Lower lobe of right lung (tissue), 2 donors: ENCODE measurements at regions not wholly inside any gene's neighbourhood (a gene's known extent, or its start where the extent isn't known, plus 50 kb on each side); places are given as distances from the start of the nearest gene placed in this dataset.

Experiments used
- ATAC-seq, 2 donors: fragments of 200-7000 bp; cut with Tn5 transposase; one replicate each; pipeline ENCODE4 v1.9.1; 2020 to 2022; ENCODE audit warnings: mild to moderate bottlenecking in 2 of 2, moderate library complexity in 2 of 2
- DNase-seq: peaks from one replicate; pipeline ENCODE4 v3.0.0-alpha.2; 2020
- H3K27ac ChIP-seq: fragments of 200-600 bp; one replicate; pipeline ENCODE4 v1.8.0; 2022
- H3K27me3 ChIP-seq: fragments of 200-600 bp; one replicate; pipeline ENCODE4 v1.8.0; 2022; ENCODE audit warnings: low read depth
- H3K36me3 ChIP-seq: fragments of 200-600 bp; one replicate; pipeline ENCODE4 v1.8.0; 2022; ENCODE audit warnings: mild to moderate bottlenecking
- H3K4me1 ChIP-seq: fragments of 200-600 bp; one replicate; pipeline ENCODE4 v1.8.0; 2022
- H3K4me3 ChIP-seq: fragments of 200-600 bp; one replicate; pipeline ENCODE4 v1.8.0; 2022; ENCODE audit warnings: mild to moderate bottlenecking
- H3K9me3 ChIP-seq: fragments of 200-600 bp; one replicate; pipeline ENCODE4 v1.8.0; 2022
- intact Hi-C: fragments of 100-400 bp; cut with DNase I; formaldehyde crosslinking; loops from one replicate; pipeline ENCODE4 v1.11.0; 2022
- TF ChIP-seq, protein P1 (sequence below): fragments of 200-600 bp; IDR thresholded peaks from one replicate; pipeline ENCODE4 v1.8.0; 2022; ENCODE audit warnings: antibody characterized with exemption, mild to moderate bottlenecking
- donor health status: DM: no; HTN: yes; CAD: no; lungs with severe emphysema.

DNA sequence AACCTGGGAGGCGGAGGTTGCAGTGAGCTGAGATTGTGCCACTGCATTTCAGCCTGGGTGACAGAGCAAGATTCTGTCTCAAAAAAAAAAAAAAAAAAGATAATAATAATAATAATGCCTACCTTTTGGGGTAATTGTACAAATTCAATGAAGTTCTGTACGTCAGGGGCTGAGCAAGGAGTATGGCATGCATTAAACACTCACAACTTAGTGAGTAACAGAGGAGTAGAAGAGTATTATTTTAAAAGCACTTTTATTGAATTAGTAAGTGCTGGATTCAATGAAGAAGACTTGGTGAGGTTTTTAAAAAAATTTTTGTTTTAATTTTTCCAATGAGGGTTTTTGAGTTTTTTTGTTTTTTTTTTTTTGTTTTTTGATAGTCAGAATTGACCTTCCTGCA lies 783.6 kb upstream of the TBX3 start:
- DNase-seq (no peak), ATAC-seq (no peak)
- Histone ChIP-seq H3K36me3 (no peaks in the 10 kb centered on the region), H3K4me3 (no peak overlapping the region), H3K27ac (no peak overlapping the region), H3K4me1 (no peaks in the 10 kb centered on the region), H3K27me3 (no peaks in the 10 kb centered on the region), H3K9me3 (no peaks in the 10 kb centered on the region)
- TF ChIP-seq, protein P1, sequence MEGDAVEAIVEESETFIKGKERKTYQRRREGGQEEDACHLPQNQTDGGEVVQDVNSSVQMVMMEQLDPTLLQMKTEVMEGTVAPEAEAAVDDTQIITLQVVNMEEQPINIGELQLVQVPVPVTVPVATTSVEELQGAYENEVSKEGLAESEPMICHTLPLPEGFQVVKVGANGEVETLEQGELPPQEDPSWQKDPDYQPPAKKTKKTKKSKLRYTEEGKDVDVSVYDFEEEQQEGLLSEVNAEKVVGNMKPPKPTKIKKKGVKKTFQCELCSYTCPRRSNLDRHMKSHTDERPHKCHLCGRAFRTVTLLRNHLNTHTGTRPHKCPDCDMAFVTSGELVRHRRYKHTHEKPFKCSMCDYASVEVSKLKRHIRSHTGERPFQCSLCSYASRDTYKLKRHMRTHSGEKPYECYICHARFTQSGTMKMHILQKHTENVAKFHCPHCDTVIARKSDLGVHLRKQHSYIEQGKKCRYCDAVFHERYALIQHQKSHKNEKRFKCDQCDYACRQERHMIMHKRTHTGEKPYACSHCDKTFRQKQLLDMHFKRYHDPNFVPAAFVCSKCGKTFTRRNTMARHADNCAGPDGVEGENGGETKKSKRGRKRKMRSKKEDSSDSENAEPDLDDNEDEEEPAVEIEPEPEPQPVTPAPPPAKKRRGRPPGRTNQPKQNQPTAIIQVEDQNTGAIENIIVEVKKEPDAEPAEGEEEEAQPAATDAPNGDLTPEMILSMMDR = no peak
- intact Hi-C loops = no loop called here

DNA sequence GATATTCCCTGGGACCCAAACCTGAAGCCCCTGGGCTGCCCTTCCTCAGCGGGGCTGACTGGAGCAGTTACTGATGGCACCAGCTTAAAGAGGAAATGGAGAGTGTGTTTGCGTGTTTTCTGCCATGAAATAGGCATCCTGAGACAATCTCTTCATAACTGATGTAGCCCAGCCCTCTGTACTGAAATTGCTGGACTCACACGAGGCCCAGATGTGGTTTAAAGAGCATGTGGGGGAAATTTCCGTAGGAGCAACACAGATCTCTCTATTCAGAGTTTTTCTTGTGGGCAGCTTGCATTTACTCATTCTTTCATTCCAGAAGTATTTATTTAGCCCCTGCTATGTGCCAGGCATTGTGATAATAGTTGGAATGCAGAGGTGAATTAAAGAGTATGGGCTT lies 782.1 kb upstream of the TBX3 start:
- DNase-seq (no peak), ATAC-seq (no peak)
- Histone ChIP-seq H3K9me3 (no peaks in the 10 kb centered on the region), H3K27me3 (no peaks in the 10 kb centered on the region), H3K36me3 (no peaks in the 10 kb centered on the region), H3K4me3 (no peak overlapping the region), H3K4me1 (no peaks in the 10 kb centered on the region), H3K27ac (no peak overlapping the region)
- TF ChIP-seq, protein P1 = no peak
- intact Hi-C loops = no loop called here

DNA sequence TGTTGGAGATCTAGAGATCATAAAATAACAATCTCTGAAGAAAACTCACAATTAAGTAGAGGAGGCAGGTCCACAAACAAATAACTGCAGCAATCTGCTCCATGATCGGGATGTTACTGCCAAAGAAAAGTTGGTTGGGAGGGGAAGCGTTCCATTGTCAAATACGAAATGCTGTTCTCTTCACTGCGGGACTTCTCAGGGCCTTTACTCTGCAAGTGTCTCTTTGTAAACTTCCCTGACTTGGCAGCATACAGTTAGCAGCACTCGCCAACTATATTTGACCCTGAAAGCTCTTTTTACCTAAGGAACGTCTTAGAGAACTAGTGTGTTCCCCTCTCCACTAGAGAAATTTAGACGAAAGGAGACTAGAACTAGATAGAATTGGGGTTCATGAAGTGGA lies 780.7 kb upstream of the TBX3 start:
- ATAC-seq (no peak), DNase-seq (no peak)
- Histone ChIP-seq H3K27me3 (no peaks in the 10 kb centered on the region), H3K36me3 (no peaks in the 10 kb centered on the region), H3K27ac (no peak overlapping the region), H3K9me3 (no peaks in the 10 kb centered on the region), H3K4me3 (no peak overlapping the region), H3K4me1 (no peaks in the 10 kb centered on the region)
- intact Hi-C loops = no loop called here
- TF ChIP-seq, protein P1 = no peak

DNA sequence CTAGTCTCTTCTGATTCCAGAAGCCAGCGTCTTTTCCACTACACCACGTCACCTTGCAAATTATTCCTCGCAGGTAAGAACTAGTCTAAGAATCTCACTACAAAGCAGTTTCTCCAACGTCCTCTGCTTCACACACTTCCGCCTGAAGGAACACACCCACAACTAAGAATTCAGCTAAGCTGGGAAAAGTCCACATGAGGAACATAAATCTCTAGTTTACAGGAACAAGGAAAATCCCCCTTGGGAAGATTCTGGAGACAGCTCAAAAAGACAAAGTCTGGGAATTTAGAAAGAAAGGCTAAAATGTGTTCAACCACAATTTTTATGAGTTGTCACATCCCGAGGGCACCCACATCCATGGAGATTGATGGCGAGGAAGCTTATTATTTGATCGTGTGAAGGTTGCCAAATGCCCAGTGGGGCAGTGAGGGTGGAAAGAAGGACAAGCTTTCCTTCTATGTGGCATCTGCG lies 780.2 kb upstream of the TBX3 start:
- no peaks in the 10 kb centered on the region for H3K36me3 ChIP-seq
- ATAC-seq = no peak
- no peak for DNase-seq
- intact Hi-C loops = no loop called here
- H3K9me3 ChIP-seq = no peaks in the 10 kb centered on the region
- H3K4me1 ChIP-seq = no peaks in the 10 kb centered on the region
- no peak overlapping the region for H3K27ac ChIP-seq
- no peaks in the 10 kb centered on the region for H3K27me3 ChIP-seq
- TF ChIP-seq, protein P1 = no peak
- no peak overlapping the region for H3K4me3 ChIP-seq

DNA sequence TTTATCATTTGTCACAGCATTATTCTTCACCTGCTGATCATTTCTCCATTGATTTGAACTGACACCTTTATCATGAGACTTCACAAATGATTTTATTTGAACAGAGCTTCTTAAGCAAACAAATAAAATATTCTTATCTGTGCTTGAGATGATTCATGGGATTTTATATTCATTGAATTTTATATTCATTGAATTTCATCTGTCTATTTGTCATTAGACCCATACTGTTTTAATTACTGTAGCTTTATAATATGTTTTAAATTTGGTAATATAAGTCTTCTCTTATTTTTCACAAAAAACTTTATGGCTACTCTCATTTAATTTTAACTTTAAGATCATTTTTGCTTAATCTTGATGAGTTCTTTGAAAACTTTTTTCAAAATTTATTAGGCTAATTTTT lies 777.4 kb upstream of the TBX3 start:
- intact Hi-C loops = no loop called here
- no peak for DNase-seq

More for the DNA sequence above, 777.4 kb upstream of the TBX3 start:
- Histone ChIP-seq H3K36me3 (no peaks in the 10 kb centered on the region), H3K27ac (no peak overlapping the region), H3K9me3 (no peaks in the 10 kb centered on the region), H3K4me3 (no peak overlapping the region), H3K27me3 (no peaks in the 10 kb centered on the region), H3K4me1 (no peaks in the 10 kb centered on the region)
- TF ChIP-seq, protein P1 = no peak
- ATAC-seq = no peak
